ENCODE measurements at regions not wholly inside any gene's neighbourhood (a gene's known extent, or its start where the extent isn't known, plus 50 kb on each side); places are given as distances from the start of the nearest gene placed in this dataset.
"Not testable (repeated sequence)": the region's sequence is repeated elsewhere in the genome, so short reads cannot be mapped to it uniquely, and the experiment has no call there.

GRCh38 chr3:197430502-197430901 is 125.3 kb downstream of the BDH1 start:
- no peak for DNase-seq

- no peak for DNase-seq
Measured at GRCh38 chr3:197428952-197429351, 126.8 kb downstream of the BDH1 start.

GRCh38 chr3:197428117-197428801 is 127.5 kb downstream of the BDH1 start:
- DNase-seq, result peak; percentile 72

GRCh38 chr3:197427021-197427420 is 128.6 kb upstream of the DLG1 start:
- DNase-seq, result no peak

- DNase-seq, result no peak
Measured at GRCh38 chr3:197426121-197426566, 127.7 kb upstream of the DLG1 start.

- DNase-seq, result no peak
Measured at GRCh38 chr3:197425485-197426120, 127.2 kb upstream of the DLG1 start.

GRCh38 chr3:197424674-197425484 is 126.5 kb upstream of the DLG1 start:
- no peak for DNase-seq

GRCh38 chr3:197424266-197424665 is 125.9 kb upstream of the DLG1 start:
- no peak for DNase-seq

GRCh38 chr3:197423376-197423775 is 125.0 kb upstream of the DLG1 start:
- no peak for DNase-seq

- no peak for DNase-seq
Measured at GRCh38 chr3:197422506-197422905, 124.1 kb upstream of the DLG1 start.

GRCh38 chr3:197421021-197421420 is 122.6 kb upstream of the DLG1 start:
- no peak for DNase-seq

- no peak for DNase-seq
Measured at GRCh38 chr3:197420566-197420965, 122.2 kb upstream of the DLG1 start.

GRCh38 chr3:197420115-197420514 is 121.7 kb upstream of the DLG1 start:
- no peak for DNase-seq

- no peak for DNase-seq
Measured at GRCh38 chr3:197419696-197420095, 121.3 kb upstream of the DLG1 start.

GRCh38 chr3:197417911-197418618 is 119.7 kb upstream of the DLG1 start:
- no peak for DNase-seq

GRCh38 chr3:197417441-197417840 is 119.0 kb upstream of the DLG1 start:
- DNase-seq, result no peak

- not testable (repeated sequence) for DNase-seq
Measured at GRCh38 chr3:197411899-197412298, 113.5 kb upstream of the DLG1 start.

GRCh38 chr3:197410170-197410569 is 111.8 kb upstream of the DLG1 start:
- not testable (repeated sequence) for DNase-seq

- no peak for DNase-seq
Measured at GRCh38 chr3:197408177-197408957, 110.0 kb upstream of the DLG1 start.

- no peak for DNase-seq
Measured at GRCh38 chr3:197407526-197407925, 109.1 kb upstream of the DLG1 start.

GRCh38 chr3:197407053-197407452 is 108.6 kb upstream of the DLG1 start:
- no peak for DNase-seq

GRCh38 chr3:197406266-197406665 is 107.9 kb upstream of the DLG1 start:
- DNase-seq, result peak; percentile 83
